Stomach (tissue), 8 donors: ENCODE measurements at regions not wholly inside any gene's neighbourhood (a gene's known extent, or its start where the extent isn't known, plus 50 kb on each side); places are given as distances from the start of the nearest gene placed in this dataset.

Experiments
- DNase-seq, 2 donors: peaks; one replicate each; pipeline versions ENCODE4 v3.0.0 to v3.0.0-alpha.2; 2013 to 2019
- H3K27ac ChIP-seq, 5 donors: fragments of 200-600 bp in 4 of 5; sonication (generic) in 4 of 5; one replicate each; pipeline ENCODE4 v1.5.1; 2013 to 2019; ENCODE audit warnings: mild to moderate bottlenecking in 1 of 5, moderate library complexity in 1 of 5
- H3K27me3 ChIP-seq, 3 donors: fragments of 200-600 bp; sonication (generic); one replicate each; pipeline ENCODE4 v1.5.1; 2017 to 2019; ENCODE audit warnings: mixed run types in 1 of 3
- H3K36me3 ChIP-seq, 4 donors: fragments of 200-600 bp; sonication (generic); 1 replicate in 3 of 4; 2 replicates in 1 of 4; pipeline ENCODE4 v1.5.1; 2016 to 2019
- H3K4me1 ChIP-seq, 4 donors: fragments of 200-600 bp; sonication (generic); one replicate each; pipeline ENCODE4 v1.5.1; 2016 to 2019
- H3K4me3 ChIP-seq, 4 donors: fragments of 200-600 bp; sonication (generic) in 3 of 4; one replicate each; pipeline ENCODE4 v1.5.1; 2016 to 2019; ENCODE audit warnings: mild to moderate bottlenecking in 1 of 4
- H3K9me3 ChIP-seq, 4 donors: fragments of 200-600 bp; sonication (generic); one replicate each; pipeline ENCODE4 v1.5.1; 2016 to 2019
- CTCF ChIP-seq, 7 experiments: fragments of 450-650 bp in 4 of 7; fragments of 200-600 bp in 3 of 7; sonication (generic) in 3 of 7; IDR thresholded peaks; one replicate each; pipeline ENCODE4 v1.5.1; 2016 to 2019; ENCODE audit warnings: antibody characterized with exemption in 7 of 7, control low read depth in 2 of 7, mild to moderate bottlenecking in 1 of 7
- EP300 ChIP-seq: sonication (generic); formaldehyde crosslinking; IDR thresholded peaks from one replicate; pipeline ENCODE4 v1.6.1; 2017; ENCODE audit warnings: antibody characterized with exemption
- POLR2A ChIP-seq, 4 donors: fragments of 450-650 bp; IDR thresholded peaks; one replicate each; pipeline ENCODE4 v1.6.1; 2016; ENCODE audit warnings: antibody characterized with exemption in 4 of 4, control low read depth in 2 of 4, mild to moderate bottlenecking in 1 of 4, moderate library complexity in 1 of 4
- POLR2AphosphoS5 ChIP-seq, 3 donors: sonication (generic); formaldehyde crosslinking; IDR thresholded peaks; one replicate each; pipeline ENCODE4 v1.6.1; 2016; ENCODE audit warnings: antibody characterized with exemption in 3 of 3
- WGBS, 5 donors: extraction: QIAGEN DNeasy Blood & Tissue Kit in 3 of 5; methylation state at CpG; one replicate each; pipeline versions ENCODE4 v1.1.5 to v1.1.7; 2013 to 2018; 5-methylcytosine and 5-hydroxymethylcytosine counted together
- intact Hi-C: fragments of 100-400 bp; cut with DNase I; formaldehyde crosslinking; loops from one replicate; pipeline ENCODE4 v1.15.1; 2023; ENCODE audit warnings: low total_unique reads
- donor health status: healthy with polysubstance abuse.
- donor health status: Bipolar disorder and iron deficiency.
- donor health status: healthy.

DNA sequence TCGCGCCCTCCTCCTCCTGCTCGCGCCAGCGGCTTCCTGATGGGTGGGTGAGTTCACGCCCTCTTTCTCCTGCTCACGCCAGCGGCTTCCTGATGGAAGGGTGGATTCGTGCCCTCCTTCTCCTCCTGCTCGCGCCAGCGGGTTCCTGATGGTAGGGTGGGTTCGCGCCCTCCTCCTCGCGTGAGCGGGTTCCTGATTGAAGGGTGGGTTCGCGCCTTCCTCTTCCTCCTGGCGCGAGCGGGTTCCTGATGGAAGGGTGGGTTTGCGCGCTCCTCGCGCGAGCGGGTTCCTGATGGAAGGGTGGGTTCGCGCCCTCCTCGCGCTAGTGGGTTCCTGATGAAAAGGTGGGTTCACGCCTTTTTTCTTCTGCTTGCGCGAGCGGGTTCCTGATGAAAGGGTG lies 62.0 kb upstream of the MGAT5 start:
- 96 to 99% (median 99%) methylated on average over 32 to 36 of the region's 36 CpGs for WGBS, 5 donors
- intact Hi-C loops: no loop called here

GRCh38 chr2:134193006-134193405 lies 60.9 kb upstream of the MGAT5 start:
- H3K9me3 ChIP-seq: no peaks in the 10 kb centered on the region
- H3K4me3 ChIP-seq: no peak overlapping the region
- no peak for TF ChIP-seq CTCF (IDR thresholded peaks at IDR 0.05)
- no peak for TF ChIP-seq POLR2AphosphoS5 (IDR thresholded peaks at IDR 0.05)
- TF ChIP-seq POLR2A (IDR thresholded peaks at IDR 0.05): no peak
- TF ChIP-seq EP300: no peak
- DNase-seq: no peak
- 86 to 97% (median 93%) methylated on average over 1 of the region's 1 CpG for WGBS, 5 donors
- peaks cover 17 to 73% (median 48%) of the 10 kb centered on the region in 4 donors for H3K4me1 ChIP-seq
- intact Hi-C loops: no loop called here
- peaks cover 0 to 8% (median 0%) of the 10 kb centered on the region in 4 donors for H3K36me3 ChIP-seq
- H3K27ac ChIP-seq: no peak overlapping the region
- no peaks in the 10 kb centered on the region for H3K27me3 ChIP-seq

More for the DNA sequence above, 62.0 kb upstream of the MGAT5 start:
- no peaks in the 10 kb centered on the region for H3K27me3 ChIP-seq
- no peak overlapping the region for H3K27ac ChIP-seq
- H3K4me1 ChIP-seq: peaks cover 17 to 62% (median 38%) of the 10 kb centered on the region in 4 donors
- H3K36me3 ChIP-seq: peaks cover 0 to 8% (median 0%) of the 10 kb centered on the region in 4 donors
- DNase-seq: no peak
- no peaks in the 10 kb centered on the region for H3K9me3 ChIP-seq
- TF ChIP-seq CTCF (IDR thresholded peaks at IDR 0.05) (no peak), EP300 (no peak), POLR2AphosphoS5 (IDR thresholded peaks at IDR 0.05) (no peak), POLR2A (IDR thresholded peaks at IDR 0.05) (no peak)
- no peak overlapping the region for H3K4me3 ChIP-seq

- peaks cover 0 to 8% (median 0%) of the 10 kb centered on the region in 4 donors for H3K36me3 ChIP-seq
- DNase-seq: no peak
- no peak overlapping the region for H3K4me3 ChIP-seq
- intact Hi-C loops: no loop called here
- H3K4me1 ChIP-seq: peaks cover 12 to 74% (median 57%) of the 10 kb centered on the region in 4 donors
- H3K27ac ChIP-seq: no peak overlapping the region
- H3K27me3 ChIP-seq: no peaks in the 10 kb centered on the region
- 86 to 94% (median 87%) methylated on average over 5 of the region's 5 CpGs for WGBS, 5 donors
- H3K9me3 ChIP-seq: no peaks in the 10 kb centered on the region
- TF ChIP-seq POLR2AphosphoS5 (IDR thresholded peaks at IDR 0.05) (no peak), EP300 (no peak), CTCF (IDR thresholded peaks at IDR 0.05) (no peak), POLR2A (IDR thresholded peaks at IDR 0.05) (no peak)
Measured at GRCh38 chr2:134194519-134194918, 59.4 kb upstream of the MGAT5 start.

- Histone ChIP-seq H3K36me3 (peaks cover 0 to 8% (median 0%) of the 10 kb centered on the region in 4 donors), H3K4me1 (peaks cover 4 to 72% (median 51%) of the 10 kb centered on the region in 4 donors), H3K9me3 (no peaks in the 10 kb centered on the region), H3K27ac (no peak overlapping the region), H3K27me3 (no peaks in the 10 kb centered on the region), H3K4me3 (no peak overlapping the region)
- intact Hi-C loops: no loop called here
- no peak for DNase-seq
- 36 to 64% (median 56%) methylated on average over 6 of the region's 6 CpGs for WGBS, 5 donors
- no peak for TF ChIP-seq POLR2AphosphoS5 (IDR thresholded peaks at IDR 0.05)
- TF ChIP-seq EP300: no peak
- TF ChIP-seq CTCF (IDR thresholded peaks at IDR 0.05): no peak
- no peak for TF ChIP-seq POLR2A (IDR thresholded peaks at IDR 0.05)
Measured at GRCh38 chr2:134195341-134195740, 58.5 kb upstream of the MGAT5 start.
